Activated CD8-positive, alpha-beta T cell treated with anti-CD3 and anti-CD28 coated beads, Interleukin-2, amount 10 ng/mL, durations not matched to agents 7 days and 5 days (primary cell): ENCODE measurements at regions not wholly inside any gene's neighbourhood (a gene's known extent, or its start where the extent isn't known, plus 50 kb on each side); places are given as distances from the start of the nearest gene placed in this dataset.
"Not testable (repeated sequence)": the region's sequence is repeated elsewhere in the genome, so short reads cannot be mapped to it uniquely, and the experiment has no call there.

Experiments
- ATAC-seq: fragments of 150-1000 bp; cut with Tn5 transposase; one replicate; pipeline ENCODE4 v1.10.0; 2021; ENCODE audit warnings: moderate library complexity
- CTCF ChIA-PET: fragments of 350-600 bp; sonication (Branson Sonifier 250); formaldehyde crosslinking; loops from one replicate; lab custom pipeline; 2021; ENCODE audit warnings: antibody characterized with exemption; lab: Charles Lee
- POLR2A ChIA-PET: fragments of 350-600 bp; sonication (Branson Sonifier 250); formaldehyde crosslinking; loops from one replicate; lab custom pipeline; 2021; ENCODE audit warnings: antibody characterized with exemption; lab: Charles Lee
- DNase-seq: peaks from one replicate; pipeline ENCODE4 v3.0.0-alpha.2; 2020
- H3K27ac Mint-ChIP-seq: one replicate; pipeline ENCODE4 v1.8.0; 2021; ENCODE audit warnings: mild to moderate bottlenecking, mixed read lengths
- H3K27me3 Mint-ChIP-seq: one replicate; pipeline ENCODE4 v1.8.0; 2021; ENCODE audit warnings: low read depth, mixed read lengths
- H3K36me3 Mint-ChIP-seq: one replicate; pipeline ENCODE4 v1.8.0; 2021; ENCODE audit warnings: low read depth, mixed read lengths
- H3K4me1 Mint-ChIP-seq: one replicate; pipeline ENCODE4 v1.8.0; 2021; ENCODE audit warnings: low read depth, mixed read lengths
- H3K4me3 Mint-ChIP-seq: one replicate; pipeline ENCODE4 v1.8.0; 2021; ENCODE audit warnings: mild to moderate bottlenecking, mixed read lengths
- H3K9me3 Mint-ChIP-seq: one replicate; pipeline ENCODE4 v1.8.0; 2022; ENCODE audit warnings: mixed read lengths; ENCODE audit not compliant: insufficient read depth

DNA sequence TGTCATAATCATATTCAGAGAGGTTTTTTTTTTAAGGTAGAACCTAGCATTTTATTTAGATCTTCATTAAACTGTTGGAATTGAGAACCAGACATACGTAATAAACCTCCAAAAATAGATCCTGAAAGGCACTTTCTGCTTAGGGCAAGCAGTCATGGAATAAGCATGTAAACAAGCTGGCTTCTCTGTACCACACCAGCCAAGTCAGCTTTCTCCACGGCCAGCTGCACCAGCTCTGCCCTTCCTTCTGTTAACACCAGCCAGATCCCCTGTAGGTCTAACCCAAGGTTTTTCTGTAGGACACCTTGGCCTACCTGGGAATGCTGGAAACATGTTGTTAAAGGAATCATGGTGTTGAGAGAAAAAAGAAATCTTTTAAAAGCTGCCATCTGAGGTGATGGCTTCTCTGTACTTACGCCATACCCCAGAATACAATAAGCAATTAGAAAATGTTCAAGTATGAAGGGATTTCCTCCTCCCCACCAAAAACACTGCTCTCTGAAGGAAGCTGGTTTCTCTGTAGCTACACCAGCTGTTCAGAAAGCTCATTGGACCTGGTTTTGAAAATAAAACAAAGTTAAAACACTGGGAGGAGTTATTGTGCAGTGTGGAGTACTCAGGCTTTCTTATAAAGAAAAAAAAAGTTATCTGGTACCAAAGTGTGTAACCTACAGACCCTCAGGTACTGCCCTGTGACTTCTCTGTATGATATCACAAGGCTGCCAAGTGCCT is 54.6 kb upstream of the CCDC80 start:
- H3K4me3 Mint-ChIP-seq, POLR2A ChIA-PET, H3K4me1 Mint-ChIP-seq, H3K27ac Mint-ChIP-seq, DNase-seq, H3K27me3 Mint-ChIP-seq, H3K36me3 Mint-ChIP-seq, H3K9me3 Mint-ChIP-seq: not testable (repeated sequence)
- peak; percentile 42 for ATAC-seq
- CTCF ChIA-PET: interaction anchor here (0.6 to 3.2 kb wide), 6 partner anchors 25 to 402 kb away, joined by 4 to 29 read pairs (median 4); no protein-coding TSS in a partner anchor

- H3K9me3 Mint-ChIP-seq, H3K36me3 Mint-ChIP-seq, H3K27ac Mint-ChIP-seq, POLR2A ChIA-PET, H3K4me1 Mint-ChIP-seq, H3K27me3 Mint-ChIP-seq, DNase-seq, ATAC-seq, H3K4me3 Mint-ChIP-seq: not testable (repeated sequence)
- CTCF ChIA-PET: interaction anchor here (0.6 to 3.2 kb wide), 5 partner anchors 24 to 402 kb away, joined by 3 to 29 read pairs (median 4); no protein-coding TSS in a partner anchor
These were observed 54.0 kb upstream of the CCDC80 start for GRCh38 chr3:112694906-112695305.

DNA sequence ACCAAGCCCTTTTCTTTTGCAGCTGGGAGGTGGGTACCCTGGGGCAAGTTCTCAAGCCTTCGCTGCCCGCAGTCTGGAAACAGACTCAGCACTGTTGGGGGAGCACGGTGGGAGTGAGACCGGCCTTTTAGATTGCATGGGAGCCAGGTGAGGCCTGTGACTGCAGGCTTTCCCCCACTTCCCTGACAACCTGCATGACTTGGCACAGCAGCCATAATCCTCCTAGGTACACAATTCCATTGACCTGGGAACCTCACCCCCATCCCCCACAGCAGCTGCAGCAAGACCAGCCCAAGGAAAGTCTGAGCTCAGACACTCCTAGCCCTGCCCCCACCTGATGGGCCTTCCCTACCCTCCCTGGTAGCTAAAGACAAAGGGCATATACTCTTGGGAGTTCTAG is 52.2 kb upstream of the CCDC80 start:
- H3K4me3 Mint-ChIP-seq: no peak overlapping the region
- H3K27ac Mint-ChIP-seq: no peak overlapping the region
- peaks cover 14% of the 10 kb centered on the region for H3K4me1 Mint-ChIP-seq
- no peaks in the 10 kb centered on the region for H3K36me3 Mint-ChIP-seq
- no peak for DNase-seq
- no peak for ATAC-seq
- ChIA-PET CTCF (interaction anchor here (1.4 to 1.5 kb wide), 2 partner anchors 19 to 51 kb away, joined by 3 read pairs; no protein-coding TSS in a partner anchor), POLR2A (no interaction called here)
- H3K27me3 Mint-ChIP-seq: peaks cover 5% of the 10 kb centered on the region
- H3K9me3 Mint-ChIP-seq: no peaks in the 10 kb centered on the region
